GM13976 (cell line): ENCODE measurements at regions not wholly inside any gene's neighbourhood (a gene's known extent, or its start where the extent isn't known, plus 50 kb on each side); places are given as distances from the start of the nearest gene placed in this dataset.

Experiments
- DNase-seq: peaks from one replicate; pipeline ENCODE4 v3.0.0; 2012; ENCODE audit warnings: low spot score
- in situ Hi-C: fragments of 300-500 bp; cut with MboI; formaldehyde crosslinking; loops from one replicate; pipeline ENCODE4 v1.12.0; 2022; ENCODE audit warnings: low sequenced_read_pairs, mixed read lengths, inconsistent platforms; ENCODE audit not compliant: unreplicated experiment
- TF ChIP-seq, protein P1 (sequence below): IDR thresholded peaks from 2 replicates; pipeline ENCODE4 v1.5.1; 2012; ENCODE audit warnings: borderline replicate concordance, mild to moderate bottlenecking; ENCODE audit not compliant: insufficient read depth; ENCODE audit errors: extremely low read depth, missing control alignments, control extremely low read depth

DNA sequence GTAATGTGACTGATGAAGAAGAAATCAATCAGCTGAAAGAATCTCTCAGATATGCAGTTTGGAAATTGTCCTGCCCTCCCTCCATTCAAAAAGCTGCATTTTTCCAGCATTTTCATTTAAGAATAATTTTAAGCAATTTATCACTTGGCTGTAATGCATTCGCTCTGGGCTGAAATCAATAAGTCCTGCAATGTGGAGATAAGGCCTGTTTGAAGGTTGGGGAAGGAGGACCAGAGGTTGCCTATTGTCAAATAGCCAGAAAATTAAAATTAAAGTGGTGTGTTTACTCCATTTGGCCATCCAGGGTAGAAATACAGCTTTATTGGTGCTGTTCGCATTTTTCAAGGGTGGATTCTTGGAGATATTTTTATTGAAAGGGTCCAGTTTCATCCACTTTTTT lies 187.6 kb upstream of the NFIA start:
- in situ Hi-C loops = no loop called here
- TF ChIP-seq, protein P1, sequence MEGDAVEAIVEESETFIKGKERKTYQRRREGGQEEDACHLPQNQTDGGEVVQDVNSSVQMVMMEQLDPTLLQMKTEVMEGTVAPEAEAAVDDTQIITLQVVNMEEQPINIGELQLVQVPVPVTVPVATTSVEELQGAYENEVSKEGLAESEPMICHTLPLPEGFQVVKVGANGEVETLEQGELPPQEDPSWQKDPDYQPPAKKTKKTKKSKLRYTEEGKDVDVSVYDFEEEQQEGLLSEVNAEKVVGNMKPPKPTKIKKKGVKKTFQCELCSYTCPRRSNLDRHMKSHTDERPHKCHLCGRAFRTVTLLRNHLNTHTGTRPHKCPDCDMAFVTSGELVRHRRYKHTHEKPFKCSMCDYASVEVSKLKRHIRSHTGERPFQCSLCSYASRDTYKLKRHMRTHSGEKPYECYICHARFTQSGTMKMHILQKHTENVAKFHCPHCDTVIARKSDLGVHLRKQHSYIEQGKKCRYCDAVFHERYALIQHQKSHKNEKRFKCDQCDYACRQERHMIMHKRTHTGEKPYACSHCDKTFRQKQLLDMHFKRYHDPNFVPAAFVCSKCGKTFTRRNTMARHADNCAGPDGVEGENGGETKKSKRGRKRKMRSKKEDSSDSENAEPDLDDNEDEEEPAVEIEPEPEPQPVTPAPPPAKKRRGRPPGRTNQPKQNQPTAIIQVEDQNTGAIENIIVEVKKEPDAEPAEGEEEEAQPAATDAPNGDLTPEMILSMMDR = no peak
- no peak for DNase-seq

DNA sequence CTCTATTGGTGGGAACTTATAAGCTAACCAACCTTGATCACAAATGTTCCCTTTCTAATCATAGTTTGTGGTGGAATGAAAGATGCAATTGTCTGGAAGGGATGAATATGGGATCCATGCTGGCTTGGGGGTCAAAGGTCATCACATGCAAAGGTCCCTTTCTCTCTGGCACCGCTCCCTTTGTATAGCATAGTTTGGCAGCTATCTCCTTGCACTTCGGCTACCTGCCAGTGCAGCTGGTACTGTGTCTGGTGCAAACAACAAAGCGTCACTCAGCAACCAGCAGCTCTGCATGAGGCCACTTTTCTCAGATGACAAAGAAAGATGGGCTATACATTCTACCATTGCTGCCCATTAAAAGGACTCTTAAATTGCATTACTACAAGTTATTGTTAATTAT lies 188.2 kb upstream of the NFIA start:
- TF ChIP-seq, protein P1 = no peak
- DNase-seq = no peak
- in situ Hi-C loops = no loop called here

DNA sequence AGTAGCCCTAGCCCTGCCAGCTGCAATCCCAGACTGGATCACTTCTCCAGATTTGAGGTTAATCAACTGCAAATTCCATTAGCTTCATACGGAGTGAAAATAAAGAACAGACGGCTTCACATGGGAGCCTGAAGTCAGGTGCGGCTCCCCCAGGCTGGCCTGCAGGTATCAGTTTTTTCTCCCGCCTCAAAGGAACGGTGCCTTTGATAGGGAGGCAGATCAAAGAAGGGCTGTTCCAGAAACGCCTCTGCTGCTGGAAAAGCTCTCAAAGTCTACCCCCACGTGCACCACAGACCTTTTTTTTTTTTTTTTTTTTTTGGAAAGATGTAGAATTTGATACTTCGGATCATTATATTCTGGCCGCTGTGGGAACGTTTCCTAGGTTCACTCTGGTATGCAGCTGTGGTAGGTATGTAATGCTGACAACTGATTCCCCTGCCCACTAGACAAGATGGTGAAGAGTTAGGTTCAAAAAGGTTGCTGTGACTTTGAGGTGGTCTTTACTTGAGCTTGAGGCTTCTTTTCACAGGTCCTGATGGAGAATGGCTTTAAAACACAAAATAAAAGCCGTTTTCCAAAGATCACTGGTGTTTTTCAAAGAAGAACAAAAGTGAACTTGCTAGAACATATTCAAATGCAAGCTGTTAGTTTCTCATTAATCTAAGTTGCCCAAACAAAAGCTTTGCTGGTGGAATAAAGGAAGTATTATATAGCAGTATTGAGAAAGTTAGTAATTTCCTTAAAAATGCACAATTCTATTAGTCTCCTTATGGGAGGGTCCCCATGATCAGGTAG lies 189.0 kb upstream of the NFIA start:
- DNase-seq = no peak
- in situ Hi-C loops = no loop called here
- TF ChIP-seq, protein P1 = no peak

DNA sequence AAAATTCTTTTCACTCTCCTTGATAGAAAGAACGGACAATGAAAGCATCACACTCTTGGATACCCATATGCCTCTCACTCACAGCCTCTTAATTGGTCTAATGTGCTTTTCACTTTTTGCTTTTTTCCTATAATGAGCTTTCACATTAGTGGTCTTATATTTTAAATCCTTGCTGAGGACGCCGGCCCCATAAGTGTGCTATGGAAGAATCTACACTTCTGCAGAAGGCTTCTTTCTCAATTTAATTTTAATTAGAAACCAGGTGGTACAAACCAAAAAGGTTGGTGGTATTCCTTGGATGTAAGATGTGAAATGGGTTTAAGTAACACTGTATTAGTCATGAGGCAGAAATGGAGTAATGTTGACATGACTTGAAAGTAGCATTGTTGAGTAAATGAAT lies 190.6 kb upstream of the NFIA start:
- in situ Hi-C loops = no loop called here
- TF ChIP-seq, protein P1 = no peak
- no peak for DNase-seq

DNA sequence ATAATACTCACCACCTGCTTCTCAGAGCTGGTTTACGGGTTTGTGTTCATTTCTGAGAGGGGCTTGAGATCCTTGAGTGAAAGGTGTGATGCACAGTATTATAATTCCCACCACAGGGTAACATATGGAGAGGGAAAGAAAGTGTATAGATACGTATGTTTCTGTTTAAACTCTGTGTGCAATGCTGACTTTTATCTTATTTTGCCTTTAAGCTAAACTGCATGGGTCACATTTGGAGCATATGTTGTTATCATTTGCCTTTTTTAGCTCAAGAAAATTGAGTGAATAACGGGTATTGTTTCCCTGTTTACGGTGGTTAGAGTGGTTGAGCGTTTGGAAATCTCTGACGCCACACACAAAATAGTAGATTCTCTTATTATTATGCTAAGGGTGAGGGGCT lies 191.1 kb upstream of the NFIA start:
- TF ChIP-seq, protein P1 = no peak
- in situ Hi-C loops = no loop called here
- DNase-seq = no peak

DNA sequence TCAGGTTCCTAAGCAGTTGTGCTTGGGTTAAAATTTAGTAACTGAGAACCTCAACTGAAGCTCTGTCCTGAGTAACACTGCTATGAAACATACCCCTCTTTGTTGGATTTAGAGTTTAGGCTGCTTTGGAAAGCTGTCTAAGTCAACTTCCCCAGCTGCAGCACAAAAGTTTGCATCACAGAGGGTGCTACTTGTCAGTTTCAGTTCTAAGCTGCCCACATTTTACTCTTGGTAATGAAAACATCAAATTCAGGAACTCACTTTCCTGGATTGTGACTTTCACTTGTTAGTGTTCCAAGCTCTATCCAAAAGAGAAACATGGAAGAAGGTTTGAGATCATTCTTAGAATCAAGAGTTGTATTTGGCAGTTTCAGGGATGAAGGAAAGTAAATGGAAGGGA lies 191.7 kb upstream of the NFIA start:
- TF ChIP-seq, protein P1 = no peak
- in situ Hi-C loops = no loop called here
- no peak for DNase-seq

DNA sequence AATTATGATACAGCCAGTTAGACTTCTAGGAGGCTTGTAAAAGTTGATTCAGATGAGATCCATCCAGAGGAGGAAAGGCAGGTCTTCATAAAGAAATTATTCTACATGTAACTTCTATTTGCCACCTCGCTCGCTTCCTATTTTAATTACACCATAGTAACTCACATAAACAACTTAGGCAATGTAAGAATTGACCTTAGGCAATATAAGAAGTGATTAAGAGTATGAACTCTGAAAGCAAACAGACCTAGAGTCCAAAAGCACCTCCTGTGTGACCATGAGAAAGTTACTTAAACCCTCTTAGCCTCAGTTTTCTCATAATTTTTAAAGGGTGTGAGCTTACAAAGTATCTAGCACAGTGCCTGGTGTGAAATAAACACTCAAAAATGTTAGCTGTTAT lies 192.7 kb upstream of the NFIA start:
- DNase-seq = no peak
- TF ChIP-seq, protein P1 = no peak
- in situ Hi-C loops = no loop called here
